ENCODE measurements at regions not wholly inside any gene's neighbourhood (a gene's known extent, or its start where the extent isn't known, plus 50 kb on each side); places are given as distances from the start of the nearest gene placed in this dataset.
A peak's percentile ranks its signal among the peaks of the same experiment; 100 is the strongest.

GRCh38 chr11:33479231-33479630 is 221.4 kb downstream of the C11orf91 start:
- in situ Hi-C loops (cut with HindIII; ENCODE audit: low sequenced_read_pairs), result no loop called here
- no peak overlapping the region for H3K4me3 ChIP-seq (ENCODE audit: low read depth, low read length)
- no peak for DNase-seq (ENCODE audit: low read depth, low spot score)
- TF ChIP-seq CTCF (IDR thresholded peaks at IDR 0.05; ENCODE audit: low read depth, low read length), result no peak

- in situ Hi-C loops (cut with HindIII; ENCODE audit: low sequenced_read_pairs), result no loop called here
- no peak for DNase-seq (ENCODE audit: low read depth, low spot score)
- H3K4me3 ChIP-seq (ENCODE audit: low read depth, low read length), result no peak overlapping the region
- no peak for TF ChIP-seq CTCF (IDR thresholded peaks at IDR 0.05; ENCODE audit: low read depth, low read length)
These were observed 221.0 kb downstream of the HIPK3 start for GRCh38 chr11:33478111-33478573.

- no peak overlapping the region for H3K4me3 ChIP-seq (ENCODE audit: low read depth, low read length)
- no peak for TF ChIP-seq CTCF (IDR thresholded peaks at IDR 0.05; ENCODE audit: low read depth, low read length)
These were observed 219.9 kb downstream of the HIPK3 start for GRCh38 chr11:33476945-33477606.

DNA sequence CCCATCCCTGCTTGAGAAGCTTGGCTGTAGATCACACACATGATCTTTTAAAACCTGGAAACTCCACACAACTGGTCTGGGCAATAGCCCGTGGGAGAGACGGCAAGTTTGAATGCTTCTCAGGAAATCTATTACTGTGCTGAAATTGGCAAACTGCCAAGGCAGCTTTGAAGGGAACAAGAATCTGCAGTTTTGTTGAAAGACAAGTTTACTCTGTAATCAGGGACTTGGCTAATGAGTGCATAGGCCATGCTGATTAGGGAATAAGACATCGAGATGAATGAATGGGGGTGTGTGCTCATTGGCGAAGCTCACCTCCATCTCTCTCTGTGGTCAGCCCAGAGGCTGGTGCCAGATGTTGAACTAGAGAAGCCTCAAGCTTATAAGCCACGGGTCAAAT is 218.8 kb downstream of the HIPK3 start:
- no peak overlapping the region for H3K4me3 ChIP-seq (ENCODE audit: low read depth, low read length)
- DNase-seq (ENCODE audit: low read depth, low spot score), result peak; percentile 65
- in situ Hi-C loops (cut with HindIII; ENCODE audit: low sequenced_read_pairs), result no loop called here
- TF ChIP-seq CTCF (IDR thresholded peaks at IDR 0.05; ENCODE audit: low read depth, low read length), result no peak

More at GRCh38 chr11:33476945-33477606, 219.9 kb downstream of the HIPK3 start:
- DNase-seq (ENCODE audit: low read depth, low spot score), result peak; percentile 35
- in situ Hi-C loops (cut with HindIII; ENCODE audit: low sequenced_read_pairs), result no loop called here

DNA sequence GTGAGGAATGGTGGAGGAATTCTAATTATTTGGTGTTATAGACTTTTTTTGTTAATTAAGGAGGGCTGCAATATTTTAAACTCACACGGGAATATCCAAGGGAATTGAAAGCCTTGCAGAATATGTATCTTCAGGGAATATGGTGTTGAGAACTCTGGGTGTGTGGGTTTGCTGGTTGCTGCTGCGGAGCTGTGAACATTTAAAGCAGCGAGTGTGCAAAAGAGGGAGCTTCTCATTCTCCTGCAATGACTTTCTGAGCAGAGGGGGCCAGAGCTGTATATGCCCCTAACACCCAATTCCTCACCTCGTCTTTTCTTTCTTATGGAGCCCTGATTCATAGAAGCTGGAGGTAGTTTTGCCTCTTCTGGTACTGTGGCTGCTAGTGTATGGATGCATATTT is 217.7 kb downstream of the HIPK3 start:
- no peak for TF ChIP-seq CTCF (IDR thresholded peaks at IDR 0.05; ENCODE audit: low read depth, low read length)

GRCh38 chr11:33471541-33471940 is 214.4 kb downstream of the HIPK3 start:
- DNase-seq (ENCODE audit: low read depth, low spot score), result peak; percentile 29

More for the DNA sequence above, 217.7 kb downstream of the HIPK3 start:
- H3K4me3 ChIP-seq (ENCODE audit: low read depth, low read length), result no peak overlapping the region
- in situ Hi-C loops (cut with HindIII; ENCODE audit: low sequenced_read_pairs), result no loop called here
- DNase-seq (ENCODE audit: low read depth, low spot score), result no peak

More at GRCh38 chr11:33471541-33471940, 214.4 kb downstream of the HIPK3 start:
- in situ Hi-C loops (cut with HindIII; ENCODE audit: low sequenced_read_pairs), result no loop called here
- no peak for TF ChIP-seq CTCF (IDR thresholded peaks at IDR 0.05; ENCODE audit: low read depth, low read length)
- no peak overlapping the region for H3K4me3 ChIP-seq (ENCODE audit: low read depth, low read length)
